H9 (cell line): ENCODE measurements at regions not wholly inside any gene's neighbourhood (a gene's known extent, or its start where the extent isn't known, plus 50 kb on each side); places are given as distances from the start of the nearest gene placed in this dataset.
"Not testable (repeated sequence)": the region's sequence is repeated elsewhere in the genome, so short reads cannot be mapped to it uniquely, and the experiment has no call there.

Source experiments
- DNase-seq: peaks from one replicate; pipeline ENCODE4 v3.0.0-alpha.2; 2017
- H2AFZ ChIP-seq: one replicate; pipeline ENCODE4 v1.6.1; 2013; ENCODE audit warnings: mild to moderate bottlenecking, low read length, control low read depth, moderate library complexity
- H2AK5ac ChIP-seq: 2 replicates; pipeline ENCODE4 v1.6.1; 2013; ENCODE audit warnings: low read length, control low read depth, mixed read lengths; ENCODE audit not compliant: insufficient read length
- H2BK120ac ChIP-seq: one replicate; pipeline ENCODE4 v1.6.1; 2013; ENCODE audit warnings: low read depth, mild to moderate bottlenecking, low read length, control low read depth, inconsistent platforms; ENCODE audit not compliant: poor library complexity, severe bottlenecking
- H2BK12ac ChIP-seq: 2 replicates; pipeline ENCODE4 v1.6.1; 2013; ENCODE audit warnings: low read length, control low read depth, mixed read lengths, low read depth; ENCODE audit not compliant: insufficient read length
- H2BK15ac ChIP-seq: 2 replicates; pipeline ENCODE4 v1.6.1; 2013; ENCODE audit warnings: low read depth, low read length, control low read depth
- H2BK20ac ChIP-seq: one replicate; pipeline ENCODE4 v1.6.1; 2013; ENCODE audit warnings: low read depth, mild to moderate bottlenecking, low read length, control low read depth, inconsistent platforms; ENCODE audit not compliant: poor library complexity, severe bottlenecking
- H2BK5ac ChIP-seq: 2 replicates; pipeline ENCODE4 v1.6.1; 2013; ENCODE audit warnings: low read length, control low read depth, mixed read lengths; ENCODE audit not compliant: insufficient read length
- H3K14ac ChIP-seq: 2 replicates; pipeline ENCODE4 v1.6.1; 2013; ENCODE audit warnings: low read length, control low read depth; ENCODE audit not compliant: insufficient read depth
- H3K18ac ChIP-seq: 2 replicates; pipeline ENCODE4 v1.6.1; 2013; ENCODE audit warnings: low read depth, mild to moderate bottlenecking, mixed read lengths, low read length, control low read depth; ENCODE audit not compliant: insufficient read length
- H3K23ac ChIP-seq: 2 replicates; pipeline ENCODE4 v1.6.1; 2013; ENCODE audit warnings: low read length, control low read depth, mixed read lengths, low read depth; ENCODE audit not compliant: insufficient read length
- H3K23me2 ChIP-seq: 2 replicates; pipeline ENCODE4 v1.6.1; 2013; ENCODE audit warnings: low read depth, mild to moderate bottlenecking, mixed read lengths, low read length, control low read depth; ENCODE audit not compliant: insufficient read length, poor library complexity, severe bottlenecking
- H3K27ac ChIP-seq: 2 replicates; pipeline ENCODE4 v1.5.1; 2013; ENCODE audit warnings: low read length, control low read depth, mixed read lengths, low read depth; ENCODE audit not compliant: insufficient read length
- H3K27me3 ChIP-seq: 2 replicates; pipeline ENCODE4 v1.6.1; 2013; ENCODE audit warnings: low read length, control low read depth, inconsistent platforms; ENCODE audit not compliant: insufficient read depth
- H3K4ac ChIP-seq: 2 replicates; pipeline ENCODE4 v1.6.1; 2013; ENCODE audit warnings: low read depth, mild to moderate bottlenecking, control low read depth, inconsistent platforms, low read length, moderate library complexity
- H3K4me1 ChIP-seq: 2 replicates; pipeline ENCODE4 v1.6.1; 2013; ENCODE audit warnings: low read length, control low read depth, inconsistent platforms; ENCODE audit not compliant: insufficient read depth
- H3K4me2 ChIP-seq: 2 replicates; pipeline ENCODE4 v1.6.1; 2013; ENCODE audit warnings: low read length, control low read depth, mixed read lengths; ENCODE audit not compliant: insufficient read length, insufficient read depth
- H3K56ac ChIP-seq: 2 replicates; pipeline ENCODE4 v1.6.1; 2013; ENCODE audit warnings: low read depth, mild to moderate bottlenecking, mixed read lengths, low read length, control low read depth; ENCODE audit not compliant: insufficient read length
- H3K79me1 ChIP-seq: 2 replicates; pipeline ENCODE4 v1.6.1; 2013; ENCODE audit warnings: low read depth, mild to moderate bottlenecking, moderate library complexity, low read length, control low read depth, inconsistent platforms; ENCODE audit not compliant: insufficient read depth, poor library complexity, severe bottlenecking
- H3K79me2 ChIP-seq: 2 replicates; pipeline ENCODE4 v1.6.1; 2013; ENCODE audit warnings: low read length, control low read depth, inconsistent platforms; ENCODE audit not compliant: insufficient read depth
- H3K9ac ChIP-seq: 2 replicates; pipeline ENCODE4 v1.6.1; 2013; ENCODE audit warnings: low read length, control low read depth, mixed read lengths; ENCODE audit not compliant: insufficient read length; ENCODE audit errors: extremely low read depth
- H3K9me3 ChIP-seq: one replicate; pipeline ENCODE4 v1.6.1; 2013; ENCODE audit warnings: low read depth, low read length, inconsistent platforms; ENCODE audit not compliant: control insufficient read depth
- H3T11ph ChIP-seq: one replicate; pipeline ENCODE4 v1.6.1; 2013; ENCODE audit warnings: mild to moderate bottlenecking, low read length, control low read depth, inconsistent platforms
- H4K20me1 ChIP-seq: one replicate; pipeline ENCODE4 v1.6.1; 2013; ENCODE audit not compliant: control insufficient read depth, insufficient read length, insufficient read depth
- H4K5ac ChIP-seq: 2 replicates; pipeline ENCODE4 v1.6.1; 2013; ENCODE audit warnings: low read depth, mild to moderate bottlenecking, mixed read lengths, low read length, control low read depth; ENCODE audit not compliant: insufficient read length
- H4K8ac ChIP-seq: replicated peaks from 2 replicates; pipeline ENCODE4 v1.6.1; 2013; ENCODE audit warnings: low read length, control low read depth, mixed read lengths, low read depth; ENCODE audit not compliant: insufficient read length
- H4K91ac ChIP-seq: 2 replicates; pipeline ENCODE4 v1.6.1; 2013; ENCODE audit warnings: low read depth, mild to moderate bottlenecking, moderate library complexity, mixed read lengths, low read length, control low read depth; ENCODE audit not compliant: insufficient read length
- H3K27ac Mint-ChIP-seq, 3 experiments: 2 replicates in 2 of 3; 3 replicates in 1 of 3; pipeline ENCODE4 v1.8.0; 2020 to 2021; ENCODE audit warnings: mixed read lengths in 3 of 3, mild to moderate bottlenecking in 1 of 3, moderate library complexity in 1 of 3
- H3K27me3 Mint-ChIP-seq: 2 replicates; pipeline ENCODE4 v1.8.0; 2021; ENCODE audit warnings: low read depth, mild to moderate bottlenecking, moderate library complexity, mixed read lengths
- H3K36me3 Mint-ChIP-seq, 3 experiments: 2 replicates in 2 of 3; 3 replicates in 1 of 3; pipeline ENCODE4 v1.8.0; 2020 to 2021; ENCODE audit warnings: low read depth in 3 of 3, mixed read lengths in 3 of 3; ENCODE audit not compliant: insufficient read depth in 1 of 3
- H3K4me1 Mint-ChIP-seq, 2 experiments: 2 replicates each; pipeline ENCODE4 v1.8.0; 2020; ENCODE audit warnings: mixed read lengths in 2 of 2
- H3K4me3 Mint-ChIP-seq, 2 experiments: 2 replicates in 1 of 2; 3 replicates in 1 of 2; pipeline ENCODE4 v1.8.0; 2020 to 2021; ENCODE audit warnings: mild to moderate bottlenecking in 2 of 2, mixed read lengths in 2 of 2, moderate library complexity in 1 of 2
- H3K9me3 Mint-ChIP-seq, 2 experiments: 2 replicates in 1 of 2; 3 replicates in 1 of 2; pipeline ENCODE4 v1.8.0; 2020; ENCODE audit warnings: mild to moderate bottlenecking in 2 of 2, mixed read lengths in 2 of 2, moderate library complexity in 1 of 2
- whole genome bisulfite sequencing: extraction: QIAGEN DNeasy Blood & Tissue Kit; methylation state at CpG from one replicate; pipeline ENCODE4 v1.1.7; 2013; ENCODE audit warnings: missing lambda C conversion rate, low lambda C conversion rate, mixed read lengths; ENCODE audit not compliant: insufficient read length; ENCODE audit errors: extremely low coverage; 5-methylcytosine and 5-hydroxymethylcytosine counted together

GRCh38 chrX:35497453-35497852, 300.7 kb upstream of the MAGEB16 start:
- H3T11ph ChIP-seq, H3K79me1 ChIP-seq, H3K4me1 Mint-ChIP-seq, H3K4me2 ChIP-seq, H2BK120ac ChIP-seq, H4K5ac ChIP-seq, H2AFZ ChIP-seq, H3K4ac ChIP-seq, H2BK5ac ChIP-seq, H2BK12ac ChIP-seq, H3K79me2 ChIP-seq, H4K20me1 ChIP-seq, H3K14ac ChIP-seq, H3K27me3 Mint-ChIP-seq, H3K4me1 ChIP-seq, DNase-seq, H3K27me3 ChIP-seq, H3K56ac ChIP-seq, H3K27ac Mint-ChIP-seq, H2BK15ac ChIP-seq, H3K18ac ChIP-seq, H3K27ac ChIP-seq, H2AK5ac ChIP-seq, H2BK20ac ChIP-seq, H3K36me3 Mint-ChIP-seq, H4K91ac ChIP-seq, H4K8ac ChIP-seq, H3K23ac ChIP-seq, H3K23me2 ChIP-seq, H3K4me3 Mint-ChIP-seq, H3K9me3 ChIP-seq, H3K9ac ChIP-seq: not testable (repeated sequence)
- WGBS, result no CpG with 5 or more reads among the region's 7 CpGs
- peaks cover 48 to 61% of the 10 kb centered on the region in 2 experiments for H3K9me3 Mint-ChIP-seq
